Memory B cell (primary cell): ENCODE measurements at regions not wholly inside any gene's neighbourhood (a gene's known extent, or its start where the extent isn't known, plus 50 kb on each side); places are given as distances from the start of the nearest gene placed in this dataset.

Experiments used
- ATAC-seq: fragments of 150-1000 bp; cut with Tn5 transposase; 2 replicates; pipeline ENCODE4 v1.10.0; 2021; ENCODE audit warnings: low read depth, mild to moderate bottlenecking, moderate library complexity
- DNase-seq, 2 donors: peaks; one replicate each; pipeline ENCODE4 v3.0.0; 2022; ENCODE audit warnings: low spot score in 2 of 2
- H3K27ac Mint-ChIP-seq: one replicate; pipeline ENCODE4 v1.8.0; 2022; ENCODE audit warnings: mild to moderate bottlenecking, moderate library complexity, mixed read lengths
- H3K27me3 Mint-ChIP-seq: one replicate; pipeline ENCODE4 v1.8.0; 2022; ENCODE audit warnings: mixed read lengths
- H3K36me3 Mint-ChIP-seq: one replicate; pipeline ENCODE4 v1.8.0; 2022; ENCODE audit warnings: mild to moderate bottlenecking, mixed read lengths
- H3K4me1 Mint-ChIP-seq: one replicate; pipeline ENCODE4 v1.8.0; 2022; ENCODE audit warnings: mixed read lengths
- H3K4me3 Mint-ChIP-seq: one replicate; pipeline ENCODE4 v1.8.0; 2022; ENCODE audit warnings: mild to moderate bottlenecking, moderate library complexity, mixed read lengths
- H3K9me3 Mint-ChIP-seq: one replicate; pipeline ENCODE4 v1.8.0; 2022; ENCODE audit warnings: mixed read lengths

GRCh38 chr9:13688990-13689600 lies 409.6 kb upstream of the MPDZ start:
- DNase-seq (no peak), ATAC-seq (no peak)
- no peaks in the 10 kb centered on the region for H3K4me1 Mint-ChIP-seq
- H3K36me3 Mint-ChIP-seq: no peaks in the 10 kb centered on the region
- no peak overlapping the region for H3K27ac Mint-ChIP-seq
- H3K4me3 Mint-ChIP-seq: no peak overlapping the region
- no peaks in the 10 kb centered on the region for H3K27me3 Mint-ChIP-seq
- H3K9me3 Mint-ChIP-seq: peaks cover 20% of the 10 kb centered on the region

- no peak overlapping the region for H3K27ac Mint-ChIP-seq
- H3K4me3 Mint-ChIP-seq: no peak overlapping the region
- H3K4me1 Mint-ChIP-seq: no peaks in the 10 kb centered on the region
- peaks cover 15% of the 10 kb centered on the region for H3K9me3 Mint-ChIP-seq
- H3K36me3 Mint-ChIP-seq: no peaks in the 10 kb centered on the region
- DNase-seq: no peak
- ATAC-seq: no peak
- no peaks in the 10 kb centered on the region for H3K27me3 Mint-ChIP-seq
Observed at GRCh38 chr9:13688223-13688989, 408.9 kb upstream of the MPDZ start.

GRCh38 chr9:13684656-13685055 lies 405.2 kb upstream of the MPDZ start:
- H3K36me3 Mint-ChIP-seq: no peaks in the 10 kb centered on the region
- H3K4me1 Mint-ChIP-seq: no peaks in the 10 kb centered on the region
- DNase-seq (no peak), ATAC-seq (no peak)
- no peaks in the 10 kb centered on the region for H3K27me3 Mint-ChIP-seq
- peaks cover 4% of the 10 kb centered on the region for H3K9me3 Mint-ChIP-seq
- H3K4me3 Mint-ChIP-seq: no peak overlapping the region
- H3K27ac Mint-ChIP-seq: no peak overlapping the region

GRCh38 chr9:13677801-13678200 lies 398.3 kb upstream of the MPDZ start:
- H3K27ac Mint-ChIP-seq: no peak overlapping the region
- H3K4me1 Mint-ChIP-seq: no peaks in the 10 kb centered on the region
- ATAC-seq (no peak), DNase-seq (no peak)
- H3K36me3 Mint-ChIP-seq: no peaks in the 10 kb centered on the region
- peaks cover 5% of the 10 kb centered on the region for H3K9me3 Mint-ChIP-seq
- H3K4me3 Mint-ChIP-seq: no peak overlapping the region
- H3K27me3 Mint-ChIP-seq: no peaks in the 10 kb centered on the region

GRCh38 chr9:13675638-13676000 lies 396.1 kb upstream of the MPDZ start:
- DNase-seq (no peak), ATAC-seq (no peak)
- H3K27ac Mint-ChIP-seq: no peak overlapping the region
- peaks cover 4% of the 10 kb centered on the region for H3K9me3 Mint-ChIP-seq
- H3K4me1 Mint-ChIP-seq: no peaks in the 10 kb centered on the region
- H3K4me3 Mint-ChIP-seq: no peak overlapping the region
- H3K36me3 Mint-ChIP-seq: no peaks in the 10 kb centered on the region
- H3K27me3 Mint-ChIP-seq: no peaks in the 10 kb centered on the region

GRCh38 chr9:13674926-13675637 lies 395.6 kb upstream of the MPDZ start:
- H3K4me1 Mint-ChIP-seq: no peaks in the 10 kb centered on the region
- no peak overlapping the region for H3K27ac Mint-ChIP-seq
- DNase-seq (no peak), ATAC-seq (no peak)
- H3K4me3 Mint-ChIP-seq: no peak overlapping the region
- H3K36me3 Mint-ChIP-seq: no peaks in the 10 kb centered on the region
- no peaks in the 10 kb centered on the region for H3K27me3 Mint-ChIP-seq
- peaks cover 4% of the 10 kb centered on the region for H3K9me3 Mint-ChIP-seq

GRCh38 chr9:13673348-13673747 lies 393.9 kb upstream of the MPDZ start:
- H3K27ac Mint-ChIP-seq: no peak overlapping the region
- ATAC-seq: no peak
- DNase-seq: no peak
- peaks cover 7% of the 10 kb centered on the region for H3K9me3 Mint-ChIP-seq
- H3K4me3 Mint-ChIP-seq: no peak overlapping the region
- no peaks in the 10 kb centered on the region for H3K27me3 Mint-ChIP-seq
- no peaks in the 10 kb centered on the region for H3K36me3 Mint-ChIP-seq
- no peaks in the 10 kb centered on the region for H3K4me1 Mint-ChIP-seq

- Mint-ChIP-seq H3K4me1 (no peaks in the 10 kb centered on the region), H3K9me3 (peaks cover 18% of the 10 kb centered on the region), H3K27me3 (no peaks in the 10 kb centered on the region), H3K4me3 (no peak overlapping the region), H3K36me3 (no peaks in the 10 kb centered on the region), H3K27ac (no peak overlapping the region)
- DNase-seq (no peak), ATAC-seq (no peak)
Observed at GRCh38 chr9:13665418-13666066, 386.1 kb upstream of the MPDZ start.

- peaks cover 12% of the 10 kb centered on the region for H3K9me3 Mint-ChIP-seq
- no peak overlapping the region for H3K27ac Mint-ChIP-seq
- no peaks in the 10 kb centered on the region for H3K36me3 Mint-ChIP-seq
- no peaks in the 10 kb centered on the region for H3K4me1 Mint-ChIP-seq
- ATAC-seq: no peak
- no peaks in the 10 kb centered on the region for H3K27me3 Mint-ChIP-seq
- DNase-seq: no peak
- no peak overlapping the region for H3K4me3 Mint-ChIP-seq
Observed at GRCh38 chr9:13661014-13661413, 381.5 kb upstream of the MPDZ start.

GRCh38 chr9:13651969-13652663 lies 372.6 kb upstream of the MPDZ start:
- no peaks in the 10 kb centered on the region for H3K4me1 Mint-ChIP-seq
- ATAC-seq (no peak), DNase-seq (no peak)
- no peak overlapping the region for H3K4me3 Mint-ChIP-seq
- H3K27ac Mint-ChIP-seq: no peak overlapping the region
- no peaks in the 10 kb centered on the region for H3K36me3 Mint-ChIP-seq
- H3K27me3 Mint-ChIP-seq: no peaks in the 10 kb centered on the region
- H3K9me3 Mint-ChIP-seq: peaks cover 9% of the 10 kb centered on the region

GRCh38 chr9:13651526-13651925 lies 372.0 kb upstream of the MPDZ start:
- ATAC-seq (no peak), DNase-seq (no peak)
- no peaks in the 10 kb centered on the region for H3K27me3 Mint-ChIP-seq
- H3K9me3 Mint-ChIP-seq: peaks cover 9% of the 10 kb centered on the region
- no peaks in the 10 kb centered on the region for H3K4me1 Mint-ChIP-seq
- H3K4me3 Mint-ChIP-seq: no peak overlapping the region
- no peak overlapping the region for H3K27ac Mint-ChIP-seq
- H3K36me3 Mint-ChIP-seq: no peaks in the 10 kb centered on the region

- DNase-seq (no peak), ATAC-seq (no peak)
- Mint-ChIP-seq H3K4me1 (no peaks in the 10 kb centered on the region), H3K9me3 (peaks cover 9% of the 10 kb centered on the region), H3K27me3 (no peaks in the 10 kb centered on the region), H3K36me3 (no peaks in the 10 kb centered on the region), H3K27ac (no peak overlapping the region), H3K4me3 (no peak overlapping the region)
Observed at GRCh38 chr9:13648676-13649075, 369.2 kb upstream of the MPDZ start.

- DNase-seq (no peak), ATAC-seq (no peak)
- no peaks in the 10 kb centered on the region for H3K36me3 Mint-ChIP-seq
- no peaks in the 10 kb centered on the region for H3K27me3 Mint-ChIP-seq
- H3K27ac Mint-ChIP-seq: no peak overlapping the region
- H3K9me3 Mint-ChIP-seq: peaks cover 9% of the 10 kb centered on the region
- no peak overlapping the region for H3K4me3 Mint-ChIP-seq
- no peaks in the 10 kb centered on the region for H3K4me1 Mint-ChIP-seq
Observed at GRCh38 chr9:13648068-13648467, 368.6 kb upstream of the MPDZ start.
